Gastroesophageal sphincter (tissue), 2 donors: ENCODE measurements at regions not wholly inside any gene's neighbourhood (a gene's known extent, or its start where the extent isn't known, plus 50 kb on each side); places are given as distances from the start of the nearest gene placed in this dataset.

Source experiments
- EP300 ChIP-seq: sonication (generic); formaldehyde crosslinking; IDR thresholded peaks from one replicate; pipeline ENCODE4 v1.6.1; 2017; ENCODE audit warnings: antibody characterized with exemption, mild to moderate bottlenecking
- POLR2A ChIP-seq, 2 donors: fragments of 450-650 bp; IDR thresholded peaks; one replicate each; pipeline ENCODE4 v1.6.1; 2017; ENCODE audit warnings: antibody characterized with exemption in 2 of 2, mild to moderate bottlenecking in 2 of 2, moderate library complexity in 1 of 2

- TF ChIP-seq EP300 (no peak), POLR2A (IDR thresholded peaks at IDR 0.05) (no peak)
Observed at GRCh38 chr10:89909752-89910151, 208.4 kb downstream of the KIF20B start.
